ENCODE measurements at regions not wholly inside any gene's neighbourhood (a gene's known extent, or its start where the extent isn't known, plus 50 kb on each side); places are given as distances from the start of the nearest gene placed in this dataset.

- CTCF ChIA-PET, result interaction anchor here (0.7 to 1.5 kb wide), 10 partner anchors 12 to 385 kb away, joined by 3 to 10 read pairs (median 3); no protein-coding TSS in a partner anchor
- H3K27ac Mint-ChIP-seq, result no peak overlapping the region
These were observed 143.2 kb upstream of the TNRC6C start for GRCh38 chr17:77815127-77815905.

DNA sequence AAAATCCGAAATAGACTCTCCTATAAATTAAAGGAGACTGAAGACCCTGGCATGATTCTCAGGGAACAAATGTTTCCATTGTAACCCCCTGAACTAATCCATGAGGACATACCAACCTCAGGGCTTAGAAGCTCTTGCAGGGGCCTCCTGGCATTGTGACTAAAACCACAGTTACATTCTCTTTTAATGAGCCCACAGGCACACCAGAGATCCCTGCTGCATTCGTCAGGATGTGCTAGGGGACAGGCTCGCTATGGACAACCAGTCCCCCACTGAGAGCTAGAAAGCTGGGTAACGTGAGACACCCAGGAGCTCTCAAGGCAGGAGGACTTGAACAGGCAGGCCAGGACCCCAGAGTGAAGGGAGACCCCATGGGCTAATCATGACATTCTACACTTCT lies 140.6 kb upstream of the TNRC6C start:
- no peak overlapping the region for H3K4me3 Mint-ChIP-seq
- no peaks in the 10 kb centered on the region for H3K36me3 Mint-ChIP-seq
- TF ChIP-seq NFE2L1 (CRISPR knock-in tag; IDR thresholded peaks at IDR 0.05), result no peak
- no peak for TF ChIP-seq FOXK1 (CRISPR knock-in tag; IDR thresholded peaks at IDR 0.05)
- TF ChIP-seq NR2C2 (CRISPR knock-in tag; IDR thresholded peaks at IDR 0.05), result no peak
- no peak for TF ChIP-seq RELA (CRISPR knock-in tag; IDR thresholded peaks at IDR 0.05; ENCODE audit: borderline replicate concordance)
- TF ChIP-seq CBFB (CRISPR knock-in tag; IDR thresholded peaks at IDR 0.05; ENCODE audit: low read depth), result no peak
- TF ChIP-seq, protein P1, sequence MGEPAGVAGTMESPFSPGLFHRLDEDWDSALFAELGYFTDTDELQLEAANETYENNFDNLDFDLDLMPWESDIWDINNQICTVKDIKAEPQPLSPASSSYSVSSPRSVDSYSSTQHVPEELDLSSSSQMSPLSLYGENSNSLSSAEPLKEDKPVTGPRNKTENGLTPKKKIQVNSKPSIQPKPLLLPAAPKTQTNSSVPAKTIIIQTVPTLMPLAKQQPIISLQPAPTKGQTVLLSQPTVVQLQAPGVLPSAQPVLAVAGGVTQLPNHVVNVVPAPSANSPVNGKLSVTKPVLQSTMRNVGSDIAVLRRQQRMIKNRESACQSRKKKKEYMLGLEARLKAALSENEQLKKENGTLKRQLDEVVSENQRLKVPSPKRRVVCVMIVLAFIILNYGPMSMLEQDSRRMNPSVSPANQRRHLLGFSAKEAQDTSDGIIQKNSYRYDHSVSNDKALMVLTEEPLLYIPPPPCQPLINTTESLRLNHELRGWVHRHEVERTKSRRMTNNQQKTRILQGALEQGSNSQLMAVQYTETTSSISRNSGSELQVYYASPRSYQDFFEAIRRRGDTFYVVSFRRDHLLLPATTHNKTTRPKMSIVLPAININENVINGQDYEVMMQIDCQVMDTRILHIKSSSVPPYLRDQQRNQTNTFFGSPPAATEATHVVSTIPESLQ (CRISPR knock-in tag; IDR thresholded peaks at IDR 0.05), result no peak
- TF ChIP-seq ZNF512 (CRISPR knock-in tag; IDR thresholded peaks at IDR 0.05; ENCODE audit: borderline replicate concordance), result no peak
- no peak for TF ChIP-seq ZNF138 (CRISPR knock-in tag; conservative IDR thresholded peaks at IDR 0.05)
- TF ChIP-seq ZNF263 (CRISPR knock-in tag; IDR thresholded peaks at IDR 0.05; ENCODE audit: low read depth), result no peak
- TF ChIP-seq, protein P2, sequence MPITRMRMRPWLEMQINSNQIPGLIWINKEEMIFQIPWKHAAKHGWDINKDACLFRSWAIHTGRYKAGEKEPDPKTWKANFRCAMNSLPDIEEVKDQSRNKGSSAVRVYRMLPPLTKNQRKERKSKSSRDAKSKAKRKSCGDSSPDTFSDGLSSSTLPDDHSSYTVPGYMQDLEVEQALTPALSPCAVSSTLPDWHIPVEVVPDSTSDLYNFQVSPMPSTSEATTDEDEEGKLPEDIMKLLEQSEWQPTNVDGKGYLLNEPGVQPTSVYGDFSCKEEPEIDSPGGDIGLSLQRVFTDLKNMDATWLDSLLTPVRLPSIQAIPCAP (CRISPR knock-in tag; IDR thresholded peaks at IDR 0.05), result no peak
- no peak for TF ChIP-seq FOXP1 (CRISPR knock-in tag; IDR thresholded peaks at IDR 0.05; ENCODE audit: borderline replicate concordance)
- TF ChIP-seq ZNF219 (CRISPR knock-in tag; IDR thresholded peaks at IDR 0.05; ENCODE audit: borderline replicate concordance), result no peak
- no peak for TF ChIP-seq ELF4 (CRISPR knock-in tag; IDR thresholded peaks at IDR 0.05; ENCODE audit: low read depth)
- TF ChIP-seq, protein P3, sequence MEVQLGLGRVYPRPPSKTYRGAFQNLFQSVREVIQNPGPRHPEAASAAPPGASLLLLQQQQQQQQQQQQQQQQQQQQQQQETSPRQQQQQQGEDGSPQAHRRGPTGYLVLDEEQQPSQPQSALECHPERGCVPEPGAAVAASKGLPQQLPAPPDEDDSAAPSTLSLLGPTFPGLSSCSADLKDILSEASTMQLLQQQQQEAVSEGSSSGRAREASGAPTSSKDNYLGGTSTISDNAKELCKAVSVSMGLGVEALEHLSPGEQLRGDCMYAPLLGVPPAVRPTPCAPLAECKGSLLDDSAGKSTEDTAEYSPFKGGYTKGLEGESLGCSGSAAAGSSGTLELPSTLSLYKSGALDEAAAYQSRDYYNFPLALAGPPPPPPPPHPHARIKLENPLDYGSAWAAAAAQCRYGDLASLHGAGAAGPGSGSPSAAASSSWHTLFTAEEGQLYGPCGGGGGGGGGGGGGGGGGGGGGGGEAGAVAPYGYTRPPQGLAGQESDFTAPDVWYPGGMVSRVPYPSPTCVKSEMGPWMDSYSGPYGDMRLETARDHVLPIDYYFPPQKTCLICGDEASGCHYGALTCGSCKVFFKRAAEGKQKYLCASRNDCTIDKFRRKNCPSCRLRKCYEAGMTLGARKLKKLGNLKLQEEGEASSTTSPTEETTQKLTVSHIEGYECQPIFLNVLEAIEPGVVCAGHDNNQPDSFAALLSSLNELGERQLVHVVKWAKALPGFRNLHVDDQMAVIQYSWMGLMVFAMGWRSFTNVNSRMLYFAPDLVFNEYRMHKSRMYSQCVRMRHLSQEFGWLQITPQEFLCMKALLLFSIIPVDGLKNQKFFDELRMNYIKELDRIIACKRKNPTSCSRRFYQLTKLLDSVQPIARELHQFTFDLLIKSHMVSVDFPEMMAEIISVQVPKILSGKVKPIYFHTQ (CRISPR knock-in tag; IDR thresholded peaks at IDR 0.05), result no peak
- TF ChIP-seq, protein P4, sequence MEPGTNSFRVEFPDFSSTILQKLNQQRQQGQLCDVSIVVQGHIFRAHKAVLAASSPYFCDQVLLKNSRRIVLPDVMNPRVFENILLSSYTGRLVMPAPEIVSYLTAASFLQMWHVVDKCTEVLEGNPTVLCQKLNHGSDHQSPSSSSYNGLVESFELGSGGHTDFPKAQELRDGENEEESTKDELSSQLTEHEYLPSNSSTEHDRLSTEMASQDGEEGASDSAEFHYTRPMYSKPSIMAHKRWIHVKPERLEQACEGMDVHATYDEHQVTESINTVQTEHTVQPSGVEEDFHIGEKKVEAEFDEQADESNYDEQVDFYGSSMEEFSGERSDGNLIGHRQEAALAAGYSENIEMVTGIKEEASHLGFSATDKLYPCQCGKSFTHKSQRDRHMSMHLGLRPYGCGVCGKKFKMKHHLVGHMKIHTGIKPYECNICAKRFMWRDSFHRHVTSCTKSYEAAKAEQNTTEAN (CRISPR knock-in tag; IDR thresholded peaks at IDR 0.05), result no peak
- ChIA-PET POLR2A (no interaction called here), CTCF (interaction anchor here (0.8 to 1.8 kb wide), 5 partner anchors 10 to 275 kb away, joined by 3 to 6 read pairs (median 3); no protein-coding TSS in a partner anchor)
- DNase-seq (ENCODE audit: low spot score) (no peak), ATAC-seq (peak; percentile 38; the same call in 1 of the 2 replicates)
- peaks cover 8% of the 10 kb centered on the region; the same call in 1 of the 2 replicates for H3K27me3 Mint-ChIP-seq (ENCODE audit: low read depth)
- peaks cover 8% of the 10 kb centered on the region; the same call in 1 of the 2 replicates for H3K9me3 Mint-ChIP-seq
- H3K27ac Mint-ChIP-seq, result no peak overlapping the region
- peaks cover 34% of the 10 kb centered on the region for H3K4me1 Mint-ChIP-seq

More at GRCh38 chr17:77815127-77815905, 143.2 kb upstream of the TNRC6C start:
- TF ChIP-seq GABPB1 (CRISPR knock-in tag; IDR thresholded peaks at IDR 0.05), result no peak
- TF ChIP-seq RELA (CRISPR knock-in tag; IDR thresholded peaks at IDR 0.05; ENCODE audit: borderline replicate concordance), result no peak
- no peak overlapping the region for H3K4me3 Mint-ChIP-seq
- H3K27me3 Mint-ChIP-seq (ENCODE audit: low read depth), result peaks cover 9% of the 10 kb centered on the region
- POLR2A ChIA-PET, result interaction anchor here (0.8 kb wide), 1 partner anchor 143 kb away, joined by 3 read pairs; the partner anchor contains the start of gene TNRC6C
- DNase-seq (ENCODE audit: low spot score), result no peak
- H3K36me3 Mint-ChIP-seq, result no peaks in the 10 kb centered on the region
- peaks cover 13% of the 10 kb centered on the region; the same call in 1 of the 2 replicates for H3K9me3 Mint-ChIP-seq
- peak; percentile 77 for ATAC-seq
- H3K4me1 Mint-ChIP-seq, result peaks cover 24% of the 10 kb centered on the region

Data from WTC11 (cell line).